SK-N-SH (cell line): ENCODE measurements at regions not wholly inside any gene's neighbourhood (a gene's known extent, or its start where the extent isn't known, plus 50 kb on each side); places are given as distances from the start of the nearest gene placed in this dataset.

Source experiments
- CTCF ChIA-PET: fragments of 300-600, 350-600 bp; formaldehyde crosslinking; extraction: SDS; loops from one replicate; lab custom pipeline; 2021; lab: Yijun Ruan, JAX
- POLR2A ChIA-PET: fragments of 350-600 bp; sonication (Branson Sonifier 250); formaldehyde crosslinking; extraction: SDS; loops from one replicate; lab custom pipeline; 2020; ENCODE audit warnings: antibody characterized with exemption, inconsistent platforms; lab: Yijun Ruan, JAX
- DNase-seq: peaks from one replicate; pipeline ENCODE4 v3.0.0; 2012
- H2AFZ ChIP-seq: fragments of 200-600 bp; sonication (generic); 2 replicates; pipeline ENCODE4 v1.8.1; 2016; ENCODE audit warnings: antibody characterized with exemption, mild to moderate bottlenecking, low read depth
- H3F3A ChIP-seq: fragments of 200-600 bp; sonication (generic); replicated peaks from 2 replicates; pipeline ENCODE3; 2016; ENCODE audit warnings: antibody characterized with exemption, mild to moderate bottlenecking; ENCODE audit not compliant: insufficient read depth
- H3K27ac ChIP-seq, 2 experiments: fragments of 200-500 bp in 1 of 2; fragments of 200-600 bp in 1 of 2; sonication (Bioruptor generic) in 1 of 2; sonication (generic), shearing (Covaris generic) in 1 of 2; 2 replicates each; pipeline versions ENCODE4 v1.5.1 to v1.6.1; 2014 to 2016; ENCODE audit warnings: low read depth in 2 of 2, inconsistent platforms in 1 of 2, low read length in 1 of 2, mild to moderate bottlenecking in 1 of 2, mixed read lengths in 1 of 2
- H3K27me3 ChIP-seq: fragments of 200-600 bp; sonication (generic), shearing (Covaris generic); 2 replicates; pipeline ENCODE4 v1.6.1; 2016; ENCODE audit warnings: mixed run types; ENCODE audit not compliant: insufficient read depth
- H3K36me3 ChIP-seq, 2 experiments: fragments of 200-500 bp in 1 of 2; fragments of 200-600 bp in 1 of 2; sonication (Bioruptor generic) in 1 of 2; sonication (generic) in 1 of 2; replicated peaks in 1 of 2; 2 replicates each; pipeline versions ENCODE3 to v1.5.1; 2014 to 2016; ENCODE audit warnings: low read length in 1 of 2, mild to moderate bottlenecking in 1 of 2; ENCODE audit not compliant: insufficient read depth in 2 of 2, control insufficient read depth in 1 of 2
- H3K4me1 ChIP-seq, 2 experiments: fragments of 200-500 bp in 1 of 2; fragments of 200-600 bp in 1 of 2; sonication (Bioruptor generic) in 1 of 2; sonication (generic), shearing (Covaris generic) in 1 of 2; 2 replicates each; pipeline versions ENCODE4 v1.5.1 to v1.6.1; 2014 to 2016; ENCODE audit warnings: low read depth in 1 of 2, low read length in 1 of 2, mixed run types in 1 of 2; ENCODE audit not compliant: insufficient read depth in 2 of 2, control insufficient read depth in 1 of 2
- H3K4me2 ChIP-seq: fragments of 200-600 bp; sonication (generic), shearing (Covaris generic); 2 replicates; pipeline ENCODE4 v1.6.1; 2017; ENCODE audit warnings: mixed run types
- H3K4me3 ChIP-seq, 2 experiments: fragments of 200-500 bp in 1 of 2; fragments of 200-600 bp in 1 of 2; sonication (Bioruptor generic) in 1 of 2; sonication (generic), shearing (Covaris generic) in 1 of 2; 2 replicates each; pipeline versions ENCODE4 v1.5.1 to v1.8.1; 2014 to 2016; ENCODE audit warnings: low read depth in 2 of 2, inconsistent platforms in 1 of 2, low read length in 1 of 2, mild to moderate bottlenecking in 1 of 2, mixed read lengths in 1 of 2, moderate library complexity in 1 of 2
- H3K79me2 ChIP-seq: fragments of 200-600 bp; sonication (generic); 2 replicates; pipeline ENCODE4 v1.8.1; 2017; ENCODE audit warnings: mild to moderate bottlenecking; ENCODE audit not compliant: insufficient read depth
- H3K9ac ChIP-seq: fragments of 200-600 bp; sonication (generic); 2 replicates; pipeline ENCODE4 v1.6.1; 2017; ENCODE audit warnings: mixed run types
- H3K9me2 ChIP-seq: fragments of 200-600 bp; sonication (generic); 2 replicates; pipeline ENCODE4 v1.6.1; 2017; ENCODE audit warnings: mixed run types
- H3K9me3 ChIP-seq: fragments of 200-600 bp; sonication (generic); 2 replicates; pipeline ENCODE4 v1.6.1; 2017; ENCODE audit warnings: mixed run types, mild to moderate bottlenecking, moderate library complexity
- H4K20me1 ChIP-seq: fragments of 200-600 bp; sonication (generic); 2 replicates; pipeline ENCODE4 v1.6.1; 2017; ENCODE audit warnings: mild to moderate bottlenecking, mixed run types; ENCODE audit not compliant: insufficient read depth
- CHD2 ChIP-seq: fragments of 150-350 bp; IDR thresholded peaks from 2 replicates; pipeline ENCODE4 v1.6.1; 2018; ENCODE audit warnings: low read length; ENCODE audit not compliant: partially characterized antibody
- ELF1 ChIP-seq: IDR thresholded peaks from 2 replicates; pipeline ENCODE4 v1.4.0; 2012
- EZH2phosphoT487 ChIP-seq: fragments of 200-600 bp; sonication (generic); IDR thresholded peaks from 2 replicates; pipeline ENCODE4 v1.6.1; 2017; ENCODE audit warnings: low read depth, mixed run types, mild to moderate bottlenecking, antibody characterized with exemption, moderate library complexity, borderline replicate concordance
- FOSL2 ChIP-seq: IDR thresholded peaks from 2 replicates; pipeline ENCODE4 v1.4.0; 2012; ENCODE audit warnings: low read depth, mild to moderate bottlenecking, moderate library complexity, borderline replicate concordance
- FOXM1 ChIP-seq: IDR thresholded peaks from 2 replicates; pipeline ENCODE4 v1.4.0; 2012; ENCODE audit warnings: low read depth, mild to moderate bottlenecking
- GATA2 ChIP-seq: sonication (generic); formaldehyde crosslinking; IDR thresholded peaks from 2 replicates; pipeline ENCODE4 v1.5.0; 2020; ENCODE audit warnings: mild to moderate bottlenecking, missing genetic modification reagents
- JUND ChIP-seq: IDR thresholded peaks from 2 replicates; pipeline ENCODE4 v1.4.0; 2012
- MAX ChIP-seq: IDR thresholded peaks from 2 replicates; pipeline ENCODE4 v1.4.0; 2012; ENCODE audit warnings: low read depth
- MEF2A ChIP-seq: IDR thresholded peaks from 2 replicates; pipeline ENCODE4 v1.4.0; 2012; ENCODE audit warnings: low read depth, borderline replicate concordance
- MXI1 ChIP-seq: IDR thresholded peaks from 2 replicates; pipeline ENCODE4 v1.6.1; 2012; ENCODE audit warnings: mild to moderate bottlenecking, low read depth, low read length, improper control_type of control experiment
- NRF1 ChIP-seq: IDR thresholded peaks from 2 replicates; pipeline ENCODE4 v1.6.1; 2012; ENCODE audit warnings: low read depth, mild to moderate bottlenecking, low read length
- RCOR1 ChIP-seq: fragments of 150-350 bp; IDR thresholded peaks from 2 replicates; pipeline ENCODE4 v1.6.1; 2017; ENCODE audit warnings: antibody characterized with exemption, low read length
- RFX5 ChIP-seq: IDR thresholded peaks from 2 replicates; pipeline ENCODE4 v1.6.1; 2012; ENCODE audit warnings: mild to moderate bottlenecking, improper control_type of control experiment, low read length
- SIN3A ChIP-seq: IDR thresholded peaks from 2 replicates; pipeline ENCODE4 v1.6.1; 2012; ENCODE audit warnings: low read depth, mild to moderate bottlenecking, low read length, moderate library complexity, borderline replicate concordance
- SMC3 ChIP-seq: IDR thresholded peaks from 2 replicates; pipeline ENCODE4 v1.6.1; 2012; ENCODE audit warnings: low read depth, low read length, improper control_type of control experiment
- TAF1 ChIP-seq: IDR thresholded peaks from 2 replicates; pipeline ENCODE4 v1.6.1; 2012; ENCODE audit warnings: low read depth, mild to moderate bottlenecking, low read length, moderate library complexity, borderline replicate concordance
- TEAD4 ChIP-seq: IDR thresholded peaks from 2 replicates; pipeline ENCODE4 v1.4.0; 2012; ENCODE audit warnings: mild to moderate bottlenecking, borderline replicate concordance; ENCODE audit not compliant: insufficient read depth
- ZBTB33 ChIP-seq: IDR thresholded peaks from 2 replicates; pipeline ENCODE4 v1.4.0; 2012; ENCODE audit warnings: low read depth, borderline replicate concordance
- WGBS: methylation state at CpG from one replicate; pipeline ENCODE4 v1.1.6; 2017; ENCODE audit warnings: low lambda C conversion rate; 5-methylcytosine and 5-hydroxymethylcytosine counted together
- TF ChIP-seq, protein P1 (sequence below): IDR thresholded peaks from 2 replicates; pipeline ENCODE4 v1.4.0; 2012; ENCODE audit warnings: low read depth, borderline replicate concordance

GRCh38 chr11:134630861-134631260 lies 218.8 kb upstream of the B3GAT1 start:
- H4K20me1 ChIP-seq: no peaks in the 10 kb centered on the region
- no peaks in the 10 kb centered on the region for H3K36me3 ChIP-seq
- no peak overlapping the region for H3K27ac ChIP-seq
- no peak overlapping the region for H3K9ac ChIP-seq
- H3K27me3 ChIP-seq: no peaks in the 10 kb centered on the region
- no peak for DNase-seq
- H2AFZ ChIP-seq: no peak overlapping the region
- H3K9me2 ChIP-seq: no peaks in the 10 kb centered on the region
- no peak for TF ChIP-seq MXI1
- no peak for TF ChIP-seq RFX5
- TF ChIP-seq SMC3: no peak
- no peak for TF ChIP-seq FOSL2
- TF ChIP-seq EZH2phosphoT487: no peak
- no peak for TF ChIP-seq CHD2
- TF ChIP-seq ELF1: no peak
- TF ChIP-seq MAX: no peak
- TF ChIP-seq GATA2: no peak
- TF ChIP-seq ZBTB33: no peak
- no peak for TF ChIP-seq MEF2A
- TF ChIP-seq, protein P1, sequence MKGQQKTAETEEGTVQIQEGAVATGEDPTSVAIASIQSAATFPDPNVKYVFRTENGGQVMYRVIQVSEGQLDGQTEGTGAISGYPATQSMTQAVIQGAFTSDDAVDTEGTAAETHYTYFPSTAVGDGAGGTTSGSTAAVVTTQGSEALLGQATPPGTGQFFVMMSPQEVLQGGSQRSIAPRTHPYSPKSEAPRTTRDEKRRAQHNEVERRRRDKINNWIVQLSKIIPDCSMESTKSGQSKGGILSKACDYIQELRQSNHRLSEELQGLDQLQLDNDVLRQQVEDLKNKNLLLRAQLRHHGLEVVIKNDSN: no peak
- TF ChIP-seq FOXM1: no peak
- no peak for TF ChIP-seq TAF1
- TF ChIP-seq NRF1: no peak
- no peak for TF ChIP-seq JUND
- TF ChIP-seq SIN3A: no peak
- no peak for TF ChIP-seq RCOR1
- no peak for TF ChIP-seq TEAD4
- no peaks in the 10 kb centered on the region for H3K79me2 ChIP-seq
- 65% methylated on average over 13 of the region's 13 CpGs for WGBS
- H3K4me3 ChIP-seq: no peak overlapping the region
- no peaks in the 10 kb centered on the region; a peak in 1 of 4 replicates for H3K4me1 ChIP-seq
- no peaks in the 10 kb centered on the region for H3K9me3 ChIP-seq
- ChIA-PET CTCF (no interaction called here), POLR2A (no interaction called here)
- H3K4me2 ChIP-seq: no peak overlapping the region
- H3F3A ChIP-seq: no peaks in the 10 kb centered on the region
